ENCODE measurements at regions not wholly inside any gene's neighbourhood (a gene's known extent, or its start where the extent isn't known, plus 50 kb on each side); places are given as distances from the start of the nearest gene placed in this dataset.
A peak's percentile ranks its signal among the peaks of the same experiment; 100 is the strongest.

DNA sequence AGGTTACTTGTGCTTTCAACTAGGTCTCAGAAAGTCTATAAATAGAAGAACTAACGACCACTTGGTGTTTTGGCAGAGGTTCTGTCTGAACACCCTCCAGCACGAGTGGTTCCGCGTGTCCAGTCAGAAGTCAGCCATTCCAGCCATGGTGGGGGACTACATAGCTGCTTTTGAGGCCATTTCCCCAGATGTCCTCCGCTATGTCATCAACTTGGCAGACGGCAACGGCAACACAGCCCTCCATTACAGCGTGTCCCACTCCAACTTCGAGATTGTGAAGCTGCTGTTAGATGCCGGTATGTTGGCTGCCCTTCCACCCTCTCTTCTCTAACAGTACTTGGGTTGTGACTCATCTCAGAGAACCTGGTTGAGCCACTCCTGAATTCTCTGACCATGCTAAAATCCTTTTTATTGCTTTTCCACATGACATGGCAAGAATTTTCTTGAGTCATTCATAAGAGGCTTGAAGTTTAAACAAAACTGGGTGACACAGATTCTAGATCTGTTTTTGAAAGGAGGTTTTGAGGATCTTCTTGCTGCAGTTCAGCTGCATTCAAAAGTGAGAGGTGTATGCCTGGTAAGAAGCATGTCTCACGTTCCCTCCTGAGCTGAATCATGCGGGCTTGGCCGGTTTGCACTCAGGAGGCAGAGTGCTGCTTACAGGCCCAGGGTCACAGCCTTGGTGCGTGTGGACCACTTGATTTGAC is 103.1 kb upstream of the DMRT1 start:
- H3K4me1 ChIP-seq = peaks cover 47 to 55% of the 10 kb centered on the region in 2 donors
- H3K27ac ChIP-seq = peak overlapping the region; percentile 85 to 91 (median 86)

DNA sequence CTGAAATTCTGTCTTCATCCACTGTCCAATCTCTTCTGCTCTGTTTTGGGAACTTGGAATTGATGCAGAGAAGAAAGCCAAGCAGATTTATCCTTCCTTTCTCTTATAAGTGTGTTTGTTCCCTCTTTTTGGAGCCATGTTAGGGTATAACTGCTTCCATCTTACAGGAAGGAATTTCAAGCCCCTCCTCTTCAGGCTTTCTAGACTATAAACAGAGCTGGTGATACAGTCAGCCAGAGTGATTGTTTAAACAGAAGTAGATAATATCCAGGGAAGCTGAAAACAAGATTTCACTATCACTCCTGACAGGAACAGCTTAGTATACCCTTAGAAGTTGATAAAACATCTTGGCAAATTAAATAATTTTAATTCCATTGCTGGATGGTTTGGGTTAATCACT is 102.1 kb upstream of the DMRT1 start:
- H3K27me3 ChIP-seq = no peaks in the 10 kb centered on the region
- H3K9me3 ChIP-seq = no peaks in the 10 kb centered on the region
- peaks cover 0 to 33% of the 10 kb centered on the region in 2 donors for H3K36me3 ChIP-seq
- peaks cover 47 to 53% of the 10 kb centered on the region in 2 donors for H3K4me1 ChIP-seq
- in situ Hi-C loops (cut with MboI; ENCODE audit: low sequenced_read_pairs in 4 of 4) (no loop called here), intact Hi-C loops (cut with DNase I; ENCODE audit: low total_unique reads) (no loop called here)
- peak overlapping the region; percentile 85 to 91 (median 86) for H3K27ac ChIP-seq
- DNase-seq = no peak
- TF ChIP-seq POLR2A (IDR thresholded peaks at IDR 0.05) = no peak
- TF ChIP-seq, protein P1, sequence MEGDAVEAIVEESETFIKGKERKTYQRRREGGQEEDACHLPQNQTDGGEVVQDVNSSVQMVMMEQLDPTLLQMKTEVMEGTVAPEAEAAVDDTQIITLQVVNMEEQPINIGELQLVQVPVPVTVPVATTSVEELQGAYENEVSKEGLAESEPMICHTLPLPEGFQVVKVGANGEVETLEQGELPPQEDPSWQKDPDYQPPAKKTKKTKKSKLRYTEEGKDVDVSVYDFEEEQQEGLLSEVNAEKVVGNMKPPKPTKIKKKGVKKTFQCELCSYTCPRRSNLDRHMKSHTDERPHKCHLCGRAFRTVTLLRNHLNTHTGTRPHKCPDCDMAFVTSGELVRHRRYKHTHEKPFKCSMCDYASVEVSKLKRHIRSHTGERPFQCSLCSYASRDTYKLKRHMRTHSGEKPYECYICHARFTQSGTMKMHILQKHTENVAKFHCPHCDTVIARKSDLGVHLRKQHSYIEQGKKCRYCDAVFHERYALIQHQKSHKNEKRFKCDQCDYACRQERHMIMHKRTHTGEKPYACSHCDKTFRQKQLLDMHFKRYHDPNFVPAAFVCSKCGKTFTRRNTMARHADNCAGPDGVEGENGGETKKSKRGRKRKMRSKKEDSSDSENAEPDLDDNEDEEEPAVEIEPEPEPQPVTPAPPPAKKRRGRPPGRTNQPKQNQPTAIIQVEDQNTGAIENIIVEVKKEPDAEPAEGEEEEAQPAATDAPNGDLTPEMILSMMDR (IDR thresholded peaks at IDR 0.05 in 4 of 5, conservative IDR thresholded peaks at IDR 0.05 in 1 of 5) = no peak
- H3K4me3 ChIP-seq = no peak overlapping the region
- no peak for ATAC-seq

More for the DNA sequence above, 103.1 kb upstream of the DMRT1 start:
- peak; percentile 58 to 71 for DNase-seq
- in situ Hi-C loops (cut with MboI; ENCODE audit: low sequenced_read_pairs in 4 of 4) (no loop called here), intact Hi-C loops (cut with DNase I; ENCODE audit: low total_unique reads) (no loop called here)
- Histone ChIP-seq H3K4me3 (no peak overlapping the region), H3K27me3 (no peaks in the 10 kb centered on the region), H3K36me3 (peaks cover 0 to 33% of the 10 kb centered on the region in 2 donors), H3K9me3 (no peaks in the 10 kb centered on the region)
- ATAC-seq = peak; percentile 88 to 92
- TF ChIP-seq, protein P1 (IDR thresholded peaks at IDR 0.05 in 4 of 5, conservative IDR thresholded peaks at IDR 0.05 in 1 of 5) = no peak

DNA sequence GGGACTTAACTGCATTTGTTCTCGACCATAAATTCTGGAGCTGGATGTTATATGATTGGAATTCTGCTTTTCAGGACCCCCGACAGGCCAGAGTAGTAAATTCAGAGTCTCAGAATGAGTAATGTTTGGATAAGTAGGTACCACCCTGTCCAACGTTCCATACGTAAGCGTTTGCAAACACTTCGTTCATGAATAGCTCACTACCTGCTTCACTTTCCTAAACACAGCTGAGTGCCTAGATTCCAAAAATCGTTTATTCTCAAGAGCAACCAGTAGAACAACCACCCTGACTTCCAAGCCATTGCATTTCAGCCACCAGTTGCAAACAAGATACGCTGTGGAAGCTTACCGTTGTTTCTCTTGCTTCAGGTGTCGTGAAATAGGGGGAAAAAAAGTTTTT is 101.3 kb upstream of the DMRT1 start:
- no peaks in the 10 kb centered on the region for H3K27me3 ChIP-seq
- no peak for TF ChIP-seq POLR2A (IDR thresholded peaks at IDR 0.05)
- TF ChIP-seq, protein P1 (IDR thresholded peaks at IDR 0.05 in 4 of 5, conservative IDR thresholded peaks at IDR 0.05 in 1 of 5) = no peak
- H3K36me3 ChIP-seq = peaks cover 0 to 33% of the 10 kb centered on the region in 2 donors
- no peaks in the 10 kb centered on the region for H3K9me3 ChIP-seq
- DNase-seq (no peak), ATAC-seq (no peak)
- intact Hi-C loops (cut with DNase I; ENCODE audit: low total_unique reads) (no loop called here), in situ Hi-C loops (cut with MboI; ENCODE audit: low sequenced_read_pairs in 4 of 4) (no loop called here)
- no peak overlapping the region for H3K27ac ChIP-seq
- no peak overlapping the region for H3K4me3 ChIP-seq
- peaks cover 47 to 53% of the 10 kb centered on the region in 2 donors for H3K4me1 ChIP-seq

DNA sequence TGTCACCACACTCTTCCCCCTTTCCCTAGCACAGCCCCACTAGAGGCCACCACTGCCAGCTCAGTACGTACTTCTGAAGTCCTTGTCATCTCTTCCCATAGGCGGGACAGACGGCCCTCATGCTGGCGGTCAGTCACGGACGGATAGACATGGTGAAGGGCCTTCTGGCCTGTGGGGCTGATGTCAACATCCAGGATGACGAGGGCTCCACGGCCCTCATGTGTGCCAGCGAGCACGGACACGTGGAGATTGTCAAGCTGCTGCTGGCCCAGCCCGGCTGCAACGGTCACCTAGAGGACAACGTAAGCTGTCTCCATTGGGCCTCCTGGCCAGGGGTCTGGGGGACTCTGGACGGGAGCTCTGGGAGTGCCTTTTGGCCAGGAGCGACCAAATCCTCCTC is 99.4 kb upstream of the DMRT1 start:
- H3K27me3 ChIP-seq = no peaks in the 10 kb centered on the region
- no peak for TF ChIP-seq POLR2A (IDR thresholded peaks at IDR 0.05)
- TF ChIP-seq, protein P1 (IDR thresholded peaks at IDR 0.05 in 4 of 5, conservative IDR thresholded peaks at IDR 0.05 in 1 of 5) = no peak
- H3K9me3 ChIP-seq = no peaks in the 10 kb centered on the region
- in situ Hi-C loops (cut with MboI; ENCODE audit: low sequenced_read_pairs in 4 of 4) (no loop called here), intact Hi-C loops (cut with DNase I; ENCODE audit: low total_unique reads) (no loop called here)
- peaks cover 0 to 33% of the 10 kb centered on the region in 2 donors for H3K36me3 ChIP-seq
- no peak overlapping the region for H3K4me3 ChIP-seq
- H3K4me1 ChIP-seq = peaks cover 56% of the 10 kb centered on the region in 2 donors
- DNase-seq (no peak), ATAC-seq (no peak)
- H3K27ac ChIP-seq = peak overlapping the region in 2 of 4 donors; percentile 8 to 26
